Stimulated activated naive CD8-positive, alpha-beta T cell treated with anti-CD3 and anti-CD28 coated beads, Interleukin-15, amount 100 ng/mL, for 72 hours (primary cell): ENCODE measurements at regions not wholly inside any gene's neighbourhood (a gene's known extent, or its start where the extent isn't known, plus 50 kb on each side); places are given as distances from the start of the nearest gene placed in this dataset.

Source experiments
- ATAC-seq: fragments of 150-1000 bp; cut with Tn5 transposase; 2 replicates; pipeline ENCODE4 v1.10.0; 2021; ENCODE audit warnings: mild to moderate bottlenecking, moderate library complexity
- DNase-seq, 2 donors: peaks; one replicate each; pipeline ENCODE4 v3.0.0; 2021 to 2022
- H3K27ac Mint-ChIP-seq, 2 donors: one replicate each; pipeline ENCODE4 v1.8.0; 2022; ENCODE audit warnings: mild to moderate bottlenecking in 2 of 2, mixed read lengths in 2 of 2, moderate library complexity in 2 of 2
- H3K27me3 Mint-ChIP-seq: one replicate; pipeline ENCODE4 v1.8.0; 2022; ENCODE audit warnings: mixed read lengths
- H3K4me1 Mint-ChIP-seq: one replicate; pipeline ENCODE4 v1.8.0; 2022; ENCODE audit warnings: mild to moderate bottlenecking, mixed read lengths
- H3K4me3 Mint-ChIP-seq, 2 donors: one replicate each; pipeline ENCODE4 v1.8.0; 2022; ENCODE audit warnings: mild to moderate bottlenecking in 2 of 2, mixed read lengths in 2 of 2, moderate library complexity in 1 of 2
- H3K9me3 Mint-ChIP-seq, 2 donors: one replicate each; pipeline ENCODE4 v1.8.0; 2022; ENCODE audit warnings: mixed read lengths in 2 of 2

DNA sequence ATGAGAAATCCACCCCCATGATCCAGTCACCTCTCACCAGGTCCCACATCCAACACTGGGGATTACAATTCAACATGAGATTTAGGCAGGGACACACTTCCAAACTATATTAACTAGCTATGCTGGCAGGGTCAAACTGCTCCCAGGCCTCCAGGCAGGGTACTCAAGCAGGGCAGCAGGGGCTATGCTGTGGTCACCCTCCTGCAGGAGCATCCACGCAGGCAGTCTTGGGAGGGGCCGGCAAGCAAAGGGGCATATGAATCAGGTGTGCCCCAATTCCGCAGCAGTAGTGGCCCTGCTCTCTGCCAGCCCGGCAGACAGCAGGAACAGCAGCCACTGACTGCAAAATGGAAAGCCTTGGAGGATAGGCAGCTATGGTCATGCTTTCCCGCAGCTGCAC, 74.6 kb upstream of the PRDX4 start:
- no peaks in the 10 kb centered on the region for H3K4me1 Mint-ChIP-seq
- ATAC-seq, result no peak

DNA sequence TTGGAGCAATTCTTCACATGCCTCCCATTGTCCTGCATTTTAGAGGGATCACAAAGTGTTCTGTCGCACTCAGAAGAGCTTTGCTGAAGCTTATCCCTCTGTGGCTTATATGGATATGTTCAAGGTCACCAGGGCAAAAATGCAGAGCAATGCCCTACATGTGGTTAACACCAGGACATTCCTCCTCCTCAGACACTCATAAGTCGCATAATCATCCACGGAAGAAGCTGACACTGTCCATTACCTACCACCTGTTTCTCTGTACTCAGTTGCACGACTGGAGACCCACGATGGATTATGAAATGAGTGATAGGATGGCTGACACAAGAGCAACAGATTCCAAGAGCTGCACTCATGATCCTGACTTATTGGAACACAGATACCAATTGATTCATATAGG, 68.7 kb upstream of the PRDX4 start:
- H3K4me1 Mint-ChIP-seq, result no peaks in the 10 kb centered on the region
- H3K27me3 Mint-ChIP-seq, result no peaks in the 10 kb centered on the region
- H3K9me3 Mint-ChIP-seq, result no peaks in the 10 kb centered on the region
- no peak overlapping the region for H3K4me3 Mint-ChIP-seq
- DNase-seq (no peak), ATAC-seq (no peak)
- H3K27ac Mint-ChIP-seq, result no peak overlapping the region

More for the DNA sequence above, 74.6 kb upstream of the PRDX4 start:
- DNase-seq, result no peak
- Mint-ChIP-seq H3K27ac (no peak overlapping the region), H3K9me3 (no peaks in the 10 kb centered on the region), H3K4me3 (no peak overlapping the region), H3K27me3 (no peaks in the 10 kb centered on the region)

DNA sequence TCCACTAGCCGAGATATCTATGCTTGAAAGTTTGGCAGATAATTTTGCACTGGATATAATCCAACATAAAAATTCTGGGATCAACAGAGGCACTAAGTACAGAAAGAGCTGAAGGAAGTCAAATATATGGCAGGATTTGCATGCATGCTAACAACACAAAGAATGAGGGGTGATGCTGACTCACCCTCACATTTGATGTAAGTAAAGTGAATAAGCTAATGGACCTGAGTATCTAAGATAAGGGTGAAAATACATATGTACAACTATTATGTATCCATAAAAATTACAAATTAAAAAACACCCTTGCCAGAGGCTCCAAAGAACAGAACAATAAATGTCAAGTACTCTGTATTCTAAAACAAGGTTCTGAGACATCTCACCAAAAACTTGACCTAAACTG, 63.8 kb upstream of the PRDX4 start:
- no peak for DNase-seq
- no peaks in the 10 kb centered on the region for H3K9me3 Mint-ChIP-seq
- ATAC-seq, result no peak
- no peaks in the 10 kb centered on the region for H3K27me3 Mint-ChIP-seq
- no peak overlapping the region for H3K27ac Mint-ChIP-seq
- no peaks in the 10 kb centered on the region for H3K4me1 Mint-ChIP-seq
- H3K4me3 Mint-ChIP-seq, result no peak overlapping the region

DNA sequence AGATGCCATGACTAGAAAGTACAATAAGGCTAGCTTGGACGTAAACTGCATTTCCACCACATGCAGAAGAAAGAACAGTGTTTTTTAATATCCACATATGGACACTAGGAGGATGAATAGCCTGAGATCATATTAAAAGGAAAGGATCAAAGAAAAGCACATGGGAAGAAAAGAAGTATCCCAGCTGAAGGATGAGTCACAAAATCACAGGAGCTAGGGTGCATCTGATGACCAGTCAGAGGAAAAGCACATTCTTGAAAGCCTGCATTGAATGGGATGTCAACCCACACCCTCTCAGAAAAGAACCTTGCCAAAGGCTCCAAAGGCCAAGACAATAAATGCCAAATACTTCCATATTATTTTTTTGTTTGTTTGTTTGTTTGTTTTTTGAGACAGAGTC, 56.8 kb upstream of the PRDX4 start:
- Mint-ChIP-seq H3K4me1 (no peaks in the 10 kb centered on the region), H3K27me3 (no peaks in the 10 kb centered on the region)

DNA sequence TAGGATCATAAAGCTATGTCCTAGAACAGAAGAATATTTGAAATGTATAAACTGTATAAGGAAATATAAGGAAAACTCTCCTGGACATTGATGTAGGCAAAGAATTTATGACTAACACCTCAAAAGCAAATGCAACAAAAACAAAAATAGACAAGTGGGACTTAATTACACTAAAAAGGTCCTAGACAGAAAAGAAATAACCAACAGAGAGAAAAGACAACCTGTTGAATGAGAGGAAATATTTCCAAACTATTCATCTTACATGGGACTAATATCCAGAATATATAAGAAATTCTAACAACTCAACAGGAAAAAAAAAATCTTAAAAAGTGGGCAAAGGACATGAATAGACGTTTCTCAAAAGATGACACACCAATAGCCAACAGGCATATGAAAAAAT, 54.4 kb upstream of the PRDX4 start:
- DNase-seq (no peak), ATAC-seq (no peak)
- H3K4me3 Mint-ChIP-seq, result no peak overlapping the region
- no peaks in the 10 kb centered on the region for H3K27me3 Mint-ChIP-seq
- H3K4me1 Mint-ChIP-seq, result no peaks in the 10 kb centered on the region
- H3K9me3 Mint-ChIP-seq, result no peaks in the 10 kb centered on the region
- no peak overlapping the region for H3K27ac Mint-ChIP-seq

More for the DNA sequence above, 56.8 kb upstream of the PRDX4 start:
- DNase-seq (no peak), ATAC-seq (no peak)
- no peak overlapping the region for H3K4me3 Mint-ChIP-seq
- H3K9me3 Mint-ChIP-seq, result no peaks in the 10 kb centered on the region
- H3K27ac Mint-ChIP-seq, result no peak overlapping the region

DNA sequence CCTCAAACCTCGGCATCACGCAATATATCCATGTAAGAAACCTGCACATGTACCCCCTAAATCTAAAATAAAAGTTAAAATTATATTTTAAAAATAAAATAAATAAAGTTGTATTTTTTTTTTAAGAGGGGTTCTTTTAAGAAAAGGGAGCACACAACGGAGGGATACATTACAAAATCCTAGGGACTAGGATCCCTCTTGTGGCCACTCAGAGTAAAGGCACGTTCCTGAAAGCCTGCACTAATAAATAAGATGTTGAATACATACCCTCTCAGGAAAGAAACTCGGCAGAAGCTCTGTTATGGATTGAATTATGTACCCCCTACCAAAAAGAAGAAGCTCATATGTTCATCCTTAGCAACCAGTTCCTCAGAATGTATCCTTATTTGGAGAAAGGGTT, 50.9 kb upstream of the PRDX4 start:
- Mint-ChIP-seq H3K27me3 (no peaks in the 10 kb centered on the region), H3K4me1 (no peaks in the 10 kb centered on the region), H3K27ac (no peak overlapping the region), H3K9me3 (no peaks in the 10 kb centered on the region), H3K4me3 (no peak overlapping the region)
- no peak for ATAC-seq
- DNase-seq, result no peak
